ENCODE measurements at regions not wholly inside any gene's neighbourhood (a gene's known extent, or its start where the extent isn't known, plus 50 kb on each side); places are given as distances from the start of the nearest gene placed in this dataset.

GRCh38 chr2:2960441-2961133, 417.0 kb downstream of the EIPR1 start:
- TF ChIP-seq, protein P1, sequence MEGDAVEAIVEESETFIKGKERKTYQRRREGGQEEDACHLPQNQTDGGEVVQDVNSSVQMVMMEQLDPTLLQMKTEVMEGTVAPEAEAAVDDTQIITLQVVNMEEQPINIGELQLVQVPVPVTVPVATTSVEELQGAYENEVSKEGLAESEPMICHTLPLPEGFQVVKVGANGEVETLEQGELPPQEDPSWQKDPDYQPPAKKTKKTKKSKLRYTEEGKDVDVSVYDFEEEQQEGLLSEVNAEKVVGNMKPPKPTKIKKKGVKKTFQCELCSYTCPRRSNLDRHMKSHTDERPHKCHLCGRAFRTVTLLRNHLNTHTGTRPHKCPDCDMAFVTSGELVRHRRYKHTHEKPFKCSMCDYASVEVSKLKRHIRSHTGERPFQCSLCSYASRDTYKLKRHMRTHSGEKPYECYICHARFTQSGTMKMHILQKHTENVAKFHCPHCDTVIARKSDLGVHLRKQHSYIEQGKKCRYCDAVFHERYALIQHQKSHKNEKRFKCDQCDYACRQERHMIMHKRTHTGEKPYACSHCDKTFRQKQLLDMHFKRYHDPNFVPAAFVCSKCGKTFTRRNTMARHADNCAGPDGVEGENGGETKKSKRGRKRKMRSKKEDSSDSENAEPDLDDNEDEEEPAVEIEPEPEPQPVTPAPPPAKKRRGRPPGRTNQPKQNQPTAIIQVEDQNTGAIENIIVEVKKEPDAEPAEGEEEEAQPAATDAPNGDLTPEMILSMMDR (IDR thresholded peaks at IDR 0.05; ENCODE audit: poor library complexity) = no peak
- no peak for TF ChIP-seq EZH2 (IDR thresholded peaks at IDR 0.05; ENCODE audit: borderline replicate concordance)
- TF ChIP-seq EZH2phosphoT487 (IDR thresholded peaks at IDR 0.05; ENCODE audit: low read depth, severe bottlenecking, unreplicated experiment) = no peak
